Mesodermal cell (in vitro differentiated cells): ENCODE measurements at regions not wholly inside any gene's neighbourhood (a gene's known extent, or its start where the extent isn't known, plus 50 kb on each side); places are given as distances from the start of the nearest gene placed in this dataset.
"Not testable (repeated sequence)": the region's sequence is repeated elsewhere in the genome, so short reads cannot be mapped to it uniquely, and the experiment has no call there.

Experiments used
- H3K27ac ChIP-seq: 2 replicates; pipeline ENCODE4 v1.7.0; 2013; ENCODE audit warnings: mild to moderate bottlenecking, low read depth, low read length, moderate library complexity; ENCODE audit not compliant: severe bottlenecking
- H3K36me3 ChIP-seq: 2 replicates; pipeline ENCODE4 v1.7.1; 2013; ENCODE audit warnings: mild to moderate bottlenecking, low read length, moderate library complexity; ENCODE audit not compliant: control insufficient read depth, insufficient read depth
- H3K4me1 ChIP-seq: one replicate; pipeline ENCODE4 v1.7.1; 2013; ENCODE audit warnings: mild to moderate bottlenecking, low read length; ENCODE audit not compliant: insufficient read depth, control insufficient read depth, poor library complexity, severe bottlenecking
- H3K4me3 ChIP-seq: 2 replicates; pipeline ENCODE4 v1.7.0; 2013; ENCODE audit warnings: low read length, control low read depth, mild to moderate bottlenecking; ENCODE audit not compliant: insufficient read depth, poor library complexity, severe bottlenecking; ENCODE audit errors: extremely low read depth
- H3K9me3 ChIP-seq: 2 replicates; pipeline ENCODE4 v1.7.1; 2013; ENCODE audit warnings: mild to moderate bottlenecking, low read length, moderate library complexity; ENCODE audit not compliant: control insufficient read depth
- WGBS, 2 experiments: methylation state at CpG; one replicate each; pipeline ENCODE4 v1.1.5; 2013; ENCODE audit warnings: missing lambda C conversion rate in 2 of 2; ENCODE audit not compliant: insufficient coverage in 2 of 2; 5-methylcytosine and 5-hydroxymethylcytosine counted together

DNA sequence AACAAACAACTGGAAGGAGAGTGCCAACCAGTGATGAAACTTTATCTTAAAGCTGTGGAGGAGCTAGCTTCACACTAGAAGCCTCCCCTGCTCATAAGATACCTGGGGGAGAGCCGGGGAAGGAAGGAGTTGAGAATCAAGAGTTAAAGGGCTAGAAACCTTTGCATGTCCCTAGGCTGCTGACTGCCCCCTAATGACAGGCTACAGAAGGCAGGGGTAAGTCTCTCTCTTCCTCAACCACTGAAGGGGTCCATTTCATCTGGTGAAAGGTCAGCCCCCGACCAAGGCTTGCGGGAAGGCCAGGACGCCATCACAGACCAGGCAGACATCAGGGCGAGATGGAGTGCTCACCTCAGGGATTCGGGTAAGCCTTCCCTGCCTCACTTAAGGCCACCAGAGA, 65.6 kb upstream of the GRHL3 start:
- no peaks in the 10 kb centered on the region for H3K9me3 ChIP-seq
- no peak overlapping the region for H3K27ac ChIP-seq
- H3K4me1 ChIP-seq, result peaks cover 2% of the 10 kb centered on the region
- no peaks in the 10 kb centered on the region for H3K36me3 ChIP-seq
- WGBS, 2 experiments, result 100% methylated on average over 2 to 3 of the region's 6 CpGs
- H3K4me3 ChIP-seq, result no peak overlapping the region

DNA sequence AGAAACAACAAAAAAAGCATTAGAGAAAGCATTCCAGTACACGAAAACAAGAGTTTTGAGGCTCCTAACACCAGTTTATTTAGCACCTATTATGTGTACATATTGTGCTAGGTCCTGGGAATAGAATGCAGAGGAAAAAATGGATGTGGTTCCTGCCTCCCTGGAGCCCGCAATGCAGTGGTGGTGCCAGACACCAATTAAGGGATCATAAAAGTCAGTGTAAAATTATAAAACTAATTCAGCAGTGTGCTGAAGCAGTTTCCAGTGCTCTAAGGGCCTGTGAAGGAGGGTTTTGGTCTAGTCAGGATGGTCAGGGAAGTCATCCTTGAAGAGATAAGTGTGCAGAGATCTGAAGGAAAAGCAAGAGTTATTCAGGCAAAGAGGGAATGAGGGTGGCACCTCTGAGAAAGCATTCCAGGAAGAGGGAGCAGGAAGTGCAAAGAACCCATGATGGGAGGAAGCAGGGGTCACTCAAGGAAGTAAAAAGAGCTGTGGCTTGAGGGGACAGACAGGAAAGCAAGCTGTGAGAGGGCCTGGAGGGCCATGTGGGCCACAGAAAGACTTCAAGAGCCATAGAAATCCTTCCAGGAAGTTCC, 65.2 kb upstream of the IFNLR1 start:
- Histone ChIP-seq H3K27ac (no peak overlapping the region), H3K36me3 (no peaks in the 10 kb centered on the region), H3K9me3 (no peaks in the 10 kb centered on the region), H3K4me3 (no peak overlapping the region), H3K4me1 (peaks cover 2% of the 10 kb centered on the region)
- WGBS, 2 experiments, result no CpG with 5 or more reads among the region's 2 CpGs

DNA sequence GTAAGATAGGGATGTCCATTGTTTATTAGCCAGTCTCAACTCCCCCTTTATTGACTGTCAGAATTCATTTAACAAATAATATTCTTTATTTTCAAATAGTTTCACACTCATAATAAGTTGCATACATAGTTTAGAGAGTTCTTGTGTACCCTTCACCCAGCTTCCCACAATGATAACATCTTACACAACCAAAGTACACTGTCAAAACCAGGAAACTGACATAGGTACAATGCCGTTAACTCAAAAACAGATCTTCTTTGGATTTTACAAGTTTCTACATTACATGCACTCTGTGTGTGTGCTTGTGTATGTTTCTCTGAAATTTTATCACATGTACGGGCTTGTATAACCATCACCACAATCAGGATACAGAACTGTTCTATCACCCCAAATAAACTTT, 64.4 kb upstream of the IFNLR1 start:
- Histone ChIP-seq H3K27ac (no peak overlapping the region), H3K4me3 (no peak overlapping the region), H3K4me1 (peaks cover 2% of the 10 kb centered on the region), H3K9me3 (no peaks in the 10 kb centered on the region), H3K36me3 (no peaks in the 10 kb centered on the region)
- no CpG with 5 or more reads among the region's 2 CpGs for WGBS, 2 experiments

DNA sequence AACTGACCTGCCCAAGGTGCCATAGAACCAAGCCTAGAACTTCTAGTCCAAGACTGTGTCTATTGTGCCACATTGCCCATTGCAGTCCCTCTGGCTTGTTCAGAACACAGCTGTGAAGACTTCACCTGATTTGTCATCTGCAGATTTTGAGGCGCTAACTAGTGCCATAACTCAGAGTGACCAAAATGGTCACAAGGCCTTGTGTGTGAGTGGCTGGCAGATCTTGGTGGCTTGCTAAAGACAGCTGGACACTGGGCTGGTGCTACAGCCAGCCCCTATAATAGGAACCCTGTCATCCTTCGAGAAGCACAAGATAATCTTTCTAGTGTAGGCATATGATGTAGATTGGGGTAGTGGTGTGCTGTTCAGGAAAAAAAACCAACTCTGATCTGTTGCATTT, 63.7 kb upstream of the IFNLR1 start:
- 100% methylated on average over 1 to 2 of the region's 2 CpGs for WGBS, 2 experiments

DNA sequence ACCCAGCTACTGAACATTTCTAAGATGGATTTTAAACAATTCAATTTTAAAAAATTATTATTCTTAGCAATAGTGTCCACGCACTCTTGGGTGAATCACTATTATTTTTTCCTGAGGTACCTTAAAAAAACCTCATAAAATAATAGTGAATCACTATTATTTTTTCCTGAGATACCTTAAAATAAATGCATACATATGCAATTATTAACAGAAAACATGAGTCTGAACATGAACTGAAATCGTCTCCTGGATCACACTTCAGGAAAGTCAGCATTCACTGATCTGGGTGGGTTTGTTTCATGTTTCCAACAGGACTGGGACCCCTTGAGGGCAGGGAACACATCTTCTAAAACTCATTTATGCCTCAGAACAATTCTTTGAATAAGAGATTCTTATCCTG, 63.1 kb upstream of the IFNLR1 start:
- Histone ChIP-seq H3K4me3 (no peak overlapping the region), H3K36me3 (no peaks in the 10 kb centered on the region), H3K27ac (no peak overlapping the region), H3K9me3 (no peaks in the 10 kb centered on the region), H3K4me1 (peaks cover 2% of the 10 kb centered on the region)
- WGBS, 2 experiments, result 86 to 100% methylated on average over 1 of the region's 2 CpGs

More for the DNA sequence above, 63.7 kb upstream of the IFNLR1 start:
- H3K27ac ChIP-seq, result no peak overlapping the region
- no peaks in the 10 kb centered on the region for H3K9me3 ChIP-seq
- no peak overlapping the region for H3K4me3 ChIP-seq
- H3K36me3 ChIP-seq, result no peaks in the 10 kb centered on the region
- H3K4me1 ChIP-seq, result peaks cover 2% of the 10 kb centered on the region

DNA sequence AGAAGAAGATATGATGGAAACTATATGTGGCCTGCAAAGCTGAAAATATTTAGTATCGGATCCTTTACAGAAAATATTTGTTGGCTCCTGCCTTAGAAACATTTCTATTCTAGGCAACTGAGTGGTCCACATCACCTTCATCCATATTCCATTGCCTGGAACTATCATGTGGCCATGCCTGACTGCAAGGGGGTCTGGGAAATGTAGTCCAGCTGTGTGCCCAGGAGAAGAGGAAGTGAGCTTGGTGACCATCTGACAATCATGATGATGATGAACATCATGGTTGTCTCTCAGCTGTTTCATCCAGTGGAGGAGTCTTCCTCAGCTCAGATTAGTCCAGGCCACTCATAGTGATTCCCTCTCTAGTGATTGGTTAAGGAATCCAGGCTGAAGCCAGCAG, 61.8 kb upstream of the IFNLR1 start:
- no peak overlapping the region for H3K27ac ChIP-seq
- H3K4me1 ChIP-seq, result peaks cover 2% of the 10 kb centered on the region
- no peaks in the 10 kb centered on the region for H3K36me3 ChIP-seq
- 83% methylated on average over 1 of the region's 1 CpG; no CpG with 5 or more reads in 1 of the 2 experiments for WGBS, 2 experiments
- H3K4me3 ChIP-seq, result no peak overlapping the region
- H3K9me3 ChIP-seq, result no peaks in the 10 kb centered on the region

DNA sequence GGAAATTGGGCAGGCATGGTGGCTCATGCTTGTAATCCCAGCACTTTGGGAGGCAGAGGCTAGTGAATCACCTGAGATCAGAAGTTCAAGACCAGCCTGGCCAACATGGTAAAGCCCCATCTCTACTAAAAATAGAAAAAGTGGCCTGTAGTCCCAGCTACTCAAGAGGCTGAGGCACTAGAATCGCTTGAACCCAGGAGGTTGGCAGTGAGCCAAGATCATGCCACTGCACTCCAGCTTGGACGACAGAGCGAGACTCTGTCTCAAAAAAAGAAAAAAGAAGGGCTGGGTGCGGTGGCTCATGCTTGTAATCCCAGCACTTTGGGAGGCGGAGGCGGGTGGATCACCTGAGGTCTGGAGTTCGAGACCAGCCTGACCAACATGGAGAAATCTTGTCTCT, 60.2 kb upstream of the IFNLR1 start:
- WGBS, 2 experiments, result 86 to 100% methylated on average over 5 to 6 of the region's 7 CpGs
- H3K4me1 ChIP-seq, H3K36me3 ChIP-seq, H3K9me3 ChIP-seq, H3K27ac ChIP-seq, H3K4me3 ChIP-seq: not testable (repeated sequence)

DNA sequence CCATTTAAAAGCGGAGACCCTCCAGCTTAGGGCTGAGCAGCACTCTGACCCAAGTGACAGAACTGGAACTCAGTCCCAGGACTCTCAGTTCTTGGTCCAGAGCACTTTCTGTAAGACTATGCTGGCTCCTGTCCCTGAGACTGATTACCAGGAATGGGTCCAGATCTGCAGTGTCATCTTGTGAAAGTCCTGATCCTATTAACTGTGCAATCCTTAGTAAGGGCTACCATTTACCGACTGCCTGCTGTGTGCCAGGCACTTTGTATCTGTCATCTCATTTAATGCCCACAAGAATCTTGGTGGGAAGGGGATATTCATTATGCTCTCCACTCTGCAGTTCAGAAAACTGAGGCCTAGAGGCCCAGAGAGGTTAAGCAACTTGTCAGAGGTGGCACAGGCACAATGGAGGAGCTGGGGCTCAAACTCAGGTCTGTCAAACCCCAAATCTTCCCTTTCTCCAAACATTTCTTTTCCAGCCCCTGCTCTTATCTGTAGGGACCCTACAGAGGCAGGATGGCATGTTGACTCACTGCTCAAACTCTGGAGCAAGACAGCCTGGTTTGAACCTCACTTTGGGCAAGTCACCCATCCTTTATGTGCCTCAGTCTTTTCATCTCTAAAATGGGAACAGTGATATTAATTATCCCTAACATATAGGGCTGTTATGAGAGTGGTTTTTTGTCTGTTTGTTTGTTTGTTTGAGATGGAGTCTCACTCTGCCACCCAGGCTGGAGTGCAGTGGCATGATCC, 57.6 kb upstream of the IFNLR1 start:
- no peaks in the 10 kb centered on the region for H3K4me1 ChIP-seq
- H3K4me3 ChIP-seq, result no peak overlapping the region
- no peaks in the 10 kb centered on the region for H3K9me3 ChIP-seq
- WGBS, 2 experiments, result 78 to 80% methylated on average over 1 of the region's 2 CpGs
- H3K27ac ChIP-seq, result no peak overlapping the region
- H3K36me3 ChIP-seq, result no peaks in the 10 kb centered on the region

DNA sequence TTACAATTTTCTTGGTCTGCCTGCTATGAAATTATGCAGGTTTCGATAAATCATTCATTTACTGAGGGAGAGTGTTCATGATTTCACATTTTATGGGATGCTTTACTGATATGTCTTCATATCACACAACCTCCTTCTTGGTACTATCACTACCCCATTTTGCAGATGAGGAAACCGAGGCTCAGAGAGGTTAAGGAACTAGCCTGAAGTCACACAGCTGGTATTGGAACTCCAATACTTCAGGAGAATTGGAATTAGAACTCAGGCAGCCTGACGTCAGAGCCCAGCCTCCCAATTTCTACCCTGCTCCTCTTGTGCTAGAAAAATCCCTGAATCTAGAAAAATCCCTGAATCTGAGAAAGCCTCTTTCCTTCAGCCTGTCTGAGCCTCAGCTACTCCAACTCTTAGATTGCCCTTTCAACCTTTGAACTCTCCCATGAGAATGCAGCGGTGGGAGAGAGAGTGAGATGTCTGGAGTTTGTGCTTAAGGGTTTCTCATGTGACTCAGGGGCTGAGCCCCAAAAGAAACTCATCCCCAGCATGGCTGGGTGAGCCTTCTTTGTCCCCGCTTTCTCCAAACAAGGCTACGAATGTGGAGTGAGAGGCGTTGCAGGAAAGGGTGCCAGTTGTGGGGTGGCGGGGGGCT, 50.8 kb upstream of the IFNLR1 start:
- Histone ChIP-seq H3K27ac (no peak overlapping the region), H3K4me3 (no peak overlapping the region), H3K36me3 (no peaks in the 10 kb centered on the region), H3K4me1 (peaks cover 14% of the 10 kb centered on the region), H3K9me3 (peaks cover 8% of the 10 kb centered on the region)
- WGBS, 2 experiments, result 94 to 97% methylated on average over 5 to 6 of the region's 8 CpGs

DNA sequence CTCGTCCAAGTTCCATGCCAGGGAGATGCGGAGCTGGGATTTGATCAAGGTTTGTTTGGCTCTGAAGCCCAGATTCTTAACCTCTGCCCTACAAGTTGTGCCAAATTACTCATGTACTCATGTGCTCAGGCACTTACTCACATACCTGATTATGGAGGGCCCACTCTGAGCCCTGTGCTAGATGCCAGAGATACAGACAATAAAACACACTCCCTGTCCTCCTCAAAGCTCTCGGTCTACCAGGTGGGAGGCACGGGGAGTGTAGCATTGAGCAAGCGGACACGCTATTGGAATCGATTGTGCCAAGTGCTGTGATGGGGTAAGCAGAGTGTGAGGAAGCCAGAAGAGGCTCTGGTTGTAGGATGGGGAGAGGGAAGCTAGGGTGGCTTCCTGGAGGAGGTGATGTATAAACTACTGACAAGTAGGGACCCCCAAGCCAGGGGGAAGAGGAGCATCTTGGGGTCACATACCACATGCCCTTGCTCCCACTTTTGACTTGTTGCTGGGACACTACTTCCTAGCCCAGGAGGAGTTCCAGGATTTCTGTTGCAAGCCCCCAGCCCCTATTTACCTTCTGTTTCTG, 49.8 kb upstream of the IFNLR1 start:
- H3K9me3 ChIP-seq, result peaks cover 8% of the 10 kb centered on the region
- WGBS, 2 experiments, result 84 to 87% methylated on average over 7 of the region's 7 CpGs
- H3K27ac ChIP-seq, result no peak overlapping the region
- H3K4me1 ChIP-seq, result peaks cover 14% of the 10 kb centered on the region
- H3K4me3 ChIP-seq, result no peak overlapping the region
- no peaks in the 10 kb centered on the region for H3K36me3 ChIP-seq
